PC-9 (cell line): ENCODE measurements at regions not wholly inside any gene's neighbourhood (a gene's known extent, or its start where the extent isn't known, plus 50 kb on each side); places are given as distances from the start of the nearest gene placed in this dataset.
A peak's percentile ranks its signal among the peaks of the same experiment; 100 is the strongest.

Experiments
- BruUV-seq: library from RNA; stranded (reverse); fragments of 400-500 nt; replicated peaks from 2 replicates; lab custom pipeline; 2021; lab: Mats Ljungman, UMichigan
- CTCF ChIA-PET: fragments of 300-600 bp; sonication (Branson Sonifier 250); formaldehyde crosslinking; loops from one replicate; lab custom pipeline; 2022; ENCODE audit warnings: antibody characterized with exemption; lab: Charles Lee
- POLR2A ChIA-PET: fragments of 300-600 bp; sonication (Branson Sonifier 250); formaldehyde crosslinking; loops from one replicate; lab custom pipeline; 2022; ENCODE audit warnings: antibody characterized with exemption; ENCODE audit not compliant: unreplicated experiment; lab: Charles Lee
- DNase-seq, 2 experiments: peaks; one replicate each; pipeline versions ENCODE4 v3.0.0 to v3.0.0-alpha.2; 2015 to 2022; ENCODE audit warnings: mixed read lengths in 1 of 2
- H2AFZ ChIP-seq: fragments of 200-600 bp; sonication (generic); 2 replicates; pipeline ENCODE4 v1.8.1; 2017; ENCODE audit warnings: antibody characterized with exemption
- H3F3A ChIP-seq: fragments of 200-600 bp; sonication (generic); 2 replicates; pipeline ENCODE4 v1.8.1; 2017; ENCODE audit warnings: antibody characterized with exemption, mild to moderate bottlenecking, low read depth; ENCODE audit not compliant: insufficient read depth
- H3K27ac ChIP-seq: fragments of 200-600 bp; sonication (generic); 2 replicates; pipeline ENCODE4 v1.6.1; 2016; ENCODE audit warnings: mixed run types
- H3K27me3 ChIP-seq: fragments of 200-600 bp; sonication (generic); 2 replicates; pipeline ENCODE4 v1.6.1; 2016; ENCODE audit warnings: low read depth, mixed run types; ENCODE audit not compliant: insufficient read depth
- H3K36me3 ChIP-seq: fragments of 200-600 bp; sonication (generic); 2 replicates; pipeline ENCODE4 v1.6.1; 2016; ENCODE audit warnings: low read depth, mixed run types
- H3K4me1 ChIP-seq: fragments of 200-600 bp; sonication (generic); replicated peaks from 2 replicates; pipeline ENCODE4 v1.6.1; 2016; ENCODE audit warnings: mixed run types; ENCODE audit not compliant: insufficient read depth
- H3K4me2 ChIP-seq: fragments of 200-600 bp; sonication (generic); 2 replicates; pipeline ENCODE4 v1.6.1; 2017; ENCODE audit warnings: mixed run types
- H3K4me3 ChIP-seq: fragments of 200-600 bp; sonication (generic); 2 replicates; pipeline ENCODE4 v1.6.1; 2016; ENCODE audit warnings: mixed run types
- H3K79me2 ChIP-seq: fragments of 200-600 bp; sonication (generic); 2 replicates; pipeline ENCODE4 v1.6.1; 2017; ENCODE audit warnings: low read depth, mixed run types
- H3K9me2 ChIP-seq: fragments of 200-600 bp; sonication (generic); 2 replicates; pipeline ENCODE4 v1.8.1; 2017; ENCODE audit warnings: mild to moderate bottlenecking; ENCODE audit not compliant: insufficient read depth
- H3K9me3 ChIP-seq: fragments of 200-600 bp; sonication (generic); 2 replicates; pipeline ENCODE4 v1.8.1; 2016; ENCODE audit warnings: low read depth; ENCODE audit not compliant: insufficient read depth
- H4K20me1 ChIP-seq: fragments of 200-600 bp; sonication (generic); 2 replicates; pipeline ENCODE4 v1.8.1; 2017; ENCODE audit not compliant: insufficient read depth
- CTCF ChIP-seq: fragments of 200-600 bp; sonication (generic); conservative IDR thresholded peaks from 2 replicates; pipeline ENCODE4 v1.6.1; 2017; ENCODE audit warnings: mixed run types, antibody characterized with exemption, mild to moderate bottlenecking, moderate library complexity
- EZH2 ChIP-seq: fragments of 200-600 bp; sonication (generic); IDR thresholded peaks from 2 replicates; pipeline ENCODE4 v1.8.0; 2017; ENCODE audit warnings: antibody characterized with exemption, low read depth
- intact Hi-C: fragments of 100-400 bp; cut with micrococcal nuclease; formaldehyde crosslinking; loops from one replicate; pipeline ENCODE4 v1.10.0; 2022; ENCODE audit not compliant: unreplicated experiment

DNA sequence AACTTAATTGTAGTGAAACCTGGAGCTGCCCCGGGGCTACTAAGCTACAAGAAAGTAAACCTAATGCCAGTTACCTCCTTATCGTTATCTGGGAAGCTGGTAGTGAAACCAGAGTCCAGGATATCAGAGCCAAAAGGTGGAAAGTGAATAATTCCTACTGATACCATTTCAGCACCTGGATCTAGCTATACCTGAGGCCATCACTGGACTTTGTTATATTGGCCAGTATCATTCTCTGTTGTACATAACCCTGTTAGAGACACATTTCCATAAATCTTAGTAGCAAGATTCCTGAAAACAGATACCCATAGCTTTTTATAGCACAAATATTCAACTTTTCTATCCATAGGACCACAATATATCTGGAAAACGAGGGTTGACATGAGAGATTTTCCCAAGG, 538.0 kb downstream of the GRIN2A start:
- intact Hi-C loops = no loop called here
- no peak for TF ChIP-seq CTCF
- no peak for TF ChIP-seq EZH2
- no peak overlapping the region for H3K27ac ChIP-seq
- H3K36me3 ChIP-seq = no peaks in the 10 kb centered on the region
- H3K27me3 ChIP-seq = no peaks in the 10 kb centered on the region
- no peaks in the 10 kb centered on the region for H3K9me2 ChIP-seq
- no peaks in the 10 kb centered on the region for H3K79me2 ChIP-seq
- CTCF ChIA-PET = no interaction called here
- H3K9me3 ChIP-seq = no peaks in the 10 kb centered on the region
- DNase-seq = no peak
- POLR2A ChIA-PET = no interaction called here
- no peak overlapping the region for H3K4me2 ChIP-seq
- no peaks in the 10 kb centered on the region for H3K4me1 ChIP-seq
- no peaks in the 10 kb centered on the region for H3F3A ChIP-seq
- H2AFZ ChIP-seq = no peak overlapping the region
- H4K20me1 ChIP-seq = no peaks in the 10 kb centered on the region; the same call in 1 of the 2 replicates
- BruUV-seq = no TSS peak
- no peak overlapping the region for H3K4me3 ChIP-seq

GRCh38 chr16:9645911-9646310, 536.3 kb downstream of the GRIN2A start:
- H3K36me3 ChIP-seq = no peaks in the 10 kb centered on the region
- H3K27me3 ChIP-seq = no peaks in the 10 kb centered on the region
- no TSS peak for BruUV-seq
- CTCF ChIA-PET = no interaction called here
- no peaks in the 10 kb centered on the region for H3K79me2 ChIP-seq
- no peak overlapping the region for H3K4me3 ChIP-seq
- intact Hi-C loops = no loop called here
- H3K27ac ChIP-seq = no peak overlapping the region
- POLR2A ChIA-PET = no interaction called here
- no peaks in the 10 kb centered on the region for H3K9me3 ChIP-seq
- H2AFZ ChIP-seq = no peak overlapping the region
- no peak overlapping the region for H3K4me2 ChIP-seq
- no peak for DNase-seq
- H3F3A ChIP-seq = no peaks in the 10 kb centered on the region
- TF ChIP-seq CTCF (no peak), EZH2 (no peak)
- no peaks in the 10 kb centered on the region for H3K4me1 ChIP-seq
- H4K20me1 ChIP-seq = no peaks in the 10 kb centered on the region
- H3K9me2 ChIP-seq = no peaks in the 10 kb centered on the region

DNA sequence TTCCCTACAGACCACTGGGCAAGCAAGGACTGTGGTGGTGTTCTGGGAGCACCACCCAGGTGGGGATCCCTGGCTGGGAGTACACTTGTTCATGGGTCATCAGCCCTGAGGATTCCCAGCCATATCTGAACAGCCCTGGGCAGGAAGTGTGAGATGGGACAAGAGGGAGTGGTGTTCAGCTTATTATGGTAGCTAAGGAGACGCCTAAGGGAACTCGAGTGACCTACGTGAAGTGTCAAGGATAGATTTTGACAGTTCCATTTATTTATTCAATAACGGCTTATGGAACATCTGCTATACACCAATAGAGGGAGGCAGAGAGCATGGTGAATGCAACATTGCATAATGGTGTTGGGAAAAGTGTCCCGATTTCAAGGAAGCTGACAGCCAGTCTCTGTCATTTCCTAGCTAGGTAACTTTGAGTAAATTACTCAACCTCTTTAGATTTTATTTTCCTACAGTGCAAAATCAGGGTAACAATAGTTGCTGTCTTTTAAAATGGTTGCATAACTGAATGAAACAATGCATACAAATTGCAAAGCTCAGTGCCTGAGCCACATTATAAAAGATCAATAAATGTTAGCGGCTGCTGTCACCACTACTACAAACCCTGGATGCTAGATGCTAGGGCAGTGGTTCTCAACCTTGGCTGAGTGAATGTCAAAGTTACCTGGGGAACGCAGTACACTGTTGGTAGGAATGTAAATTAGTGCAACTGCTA, 534.1 kb downstream of the GRIN2A start:
- Histone ChIP-seq H3K27me3 (no peaks in the 10 kb centered on the region; the same call in 1 of the 2 replicates), H3K4me2 (no peak overlapping the region), H3K9me3 (no peaks in the 10 kb centered on the region), H3K36me3 (no peaks in the 10 kb centered on the region), H3K4me3 (no peak overlapping the region), H3K4me1 (no peaks in the 10 kb centered on the region), H3K27ac (no peak overlapping the region), H3F3A (no peaks in the 10 kb centered on the region), H3K9me2 (no peaks in the 10 kb centered on the region), H3K79me2 (no peaks in the 10 kb centered on the region), H2AFZ (no peak overlapping the region), H4K20me1 (no peaks in the 10 kb centered on the region)
- BruUV-seq = no TSS peak
- DNase-seq = no peak
- TF ChIP-seq CTCF (peak; percentile 76), EZH2 (no peak)
- ChIA-PET POLR2A (no interaction called here), CTCF (no interaction called here)
- intact Hi-C loops = loop anchor here (2.0 kb wide), 1 partner anchor 861 kb away; no protein-coding TSS in a partner anchor
